MCF 10A (cell line): ENCODE measurements at regions not wholly inside any gene's neighbourhood (a gene's known extent, or its start where the extent isn't known, plus 50 kb on each side); places are given as distances from the start of the nearest gene placed in this dataset.
"Not testable (repeated sequence)": the region's sequence is repeated elsewhere in the genome, so short reads cannot be mapped to it uniquely, and the experiment has no call there.

Experiments
- BruUV-seq: library from RNA; stranded (reverse); fragments of 400-500 nt; replicated peaks from 2 replicates; lab custom pipeline; 2021; lab: Mats Ljungman, UMichigan
- CTCF ChIA-PET: fragments of 300-600 bp; sonication (Branson Sonifier 250); formaldehyde crosslinking; extraction: SDS; loops from one replicate; lab custom pipeline; 2021; ENCODE audit warnings: antibody characterized with exemption, inconsistent platforms; lab: Yijun Ruan, JAX
- POLR2A ChIA-PET: fragments of 300-600, 350-650 bp; sonication (Branson Sonifier 250); formaldehyde crosslinking; extraction: SDS; loops from one replicate; lab custom pipeline; 2020; ENCODE audit warnings: antibody characterized with exemption, inconsistent platforms; lab: Yijun Ruan, JAX
- DNase-seq: peaks from one replicate; pipeline ENCODE4 v3.0.0-alpha.2; 2018; ENCODE audit not compliant: unreplicated experiment
- H3K27ac Mint-ChIP-seq: one replicate; pipeline ENCODE4 v1.8.0; 2022; ENCODE audit warnings: mild to moderate bottlenecking, low read depth, mixed read lengths; ENCODE audit not compliant: unreplicated experiment
- H3K27me3 Mint-ChIP-seq: one replicate; pipeline ENCODE4 v1.8.0; 2022; ENCODE audit warnings: mixed read lengths; ENCODE audit not compliant: insufficient read depth, unreplicated experiment
- H3K36me3 Mint-ChIP-seq: one replicate; pipeline ENCODE4 v1.8.0; 2022; ENCODE audit warnings: mild to moderate bottlenecking, moderate library complexity, mixed read lengths; ENCODE audit not compliant: insufficient read depth, unreplicated experiment
- H3K4me1 Mint-ChIP-seq: one replicate; pipeline ENCODE4 v1.8.0; 2022; ENCODE audit warnings: mixed read lengths; ENCODE audit not compliant: insufficient read depth, unreplicated experiment
- H3K4me3 Mint-ChIP-seq: one replicate; pipeline ENCODE4 v1.8.0; 2022; ENCODE audit warnings: mild to moderate bottlenecking, moderate library complexity, mixed read lengths; ENCODE audit not compliant: unreplicated experiment
- H3K9me3 Mint-ChIP-seq: one replicate; pipeline ENCODE4 v1.8.0; 2022; ENCODE audit warnings: mixed read lengths; ENCODE audit not compliant: unreplicated experiment
- intact Hi-C: fragments of 100-400 bp; cut with micrococcal nuclease; formaldehyde crosslinking; loops from 2 replicates; pipeline ENCODE4 v1.14.1; 2022
- TF ChIP-seq, protein P1 (sequence below): fragments of 200-600 bp; IDR thresholded peaks from one replicate; pipeline ENCODE4 v1.8.0; 2022; ENCODE audit warnings: antibody characterized with exemption, mild to moderate bottlenecking; ENCODE audit not compliant: unreplicated experiment

DNA sequence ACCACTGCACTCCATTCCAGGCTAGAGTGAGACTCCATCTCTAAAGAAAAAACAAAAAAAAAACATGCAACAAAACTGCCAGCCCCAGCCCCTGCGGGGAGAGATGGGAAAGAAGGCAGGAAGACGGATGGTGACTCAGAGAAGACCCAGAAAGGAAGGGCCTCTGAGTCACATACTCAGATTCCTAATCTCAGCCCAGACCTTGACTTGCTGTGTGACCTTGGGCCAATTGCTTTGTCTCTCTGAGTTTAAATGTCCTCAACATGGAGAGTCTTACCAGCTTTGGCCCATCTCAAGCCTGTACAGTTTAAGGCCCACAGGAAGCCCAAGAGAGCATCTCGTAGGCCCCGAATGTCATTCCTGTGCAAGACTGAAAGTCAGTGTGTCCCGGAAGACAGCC is 86.5 kb upstream of the LHX1 start:
- peak; percentile 94 for DNase-seq
- H3K27me3 Mint-ChIP-seq = no peaks in the 10 kb centered on the region

GRCh38 chr17:36851250-36851649 is 86.0 kb upstream of the LHX1 start:
- H3K9me3 Mint-ChIP-seq = no peaks in the 10 kb centered on the region
- peak; percentile 63 for DNase-seq
- ChIA-PET POLR2A (interaction anchor here (0.6 kb wide), 1 partner anchor 137 kb away, joined by 3 read pairs; no protein-coding TSS in a partner anchor), CTCF (no interaction called here)
- no peaks in the 10 kb centered on the region for H3K27me3 Mint-ChIP-seq
- H3K4me3 Mint-ChIP-seq = no peak overlapping the region
- peaks cover 17% of the 10 kb centered on the region for H3K36me3 Mint-ChIP-seq
- BruUV-seq = no TSS peak
- peaks cover 26% of the 10 kb centered on the region for H3K4me1 Mint-ChIP-seq
- intact Hi-C loops = loop anchor here (2.0 kb wide), 1 partner anchor 70 kb away; no protein-coding TSS in a partner anchor
- peak overlapping the region; percentile 94 for H3K27ac Mint-ChIP-seq
- TF ChIP-seq, protein P1, sequence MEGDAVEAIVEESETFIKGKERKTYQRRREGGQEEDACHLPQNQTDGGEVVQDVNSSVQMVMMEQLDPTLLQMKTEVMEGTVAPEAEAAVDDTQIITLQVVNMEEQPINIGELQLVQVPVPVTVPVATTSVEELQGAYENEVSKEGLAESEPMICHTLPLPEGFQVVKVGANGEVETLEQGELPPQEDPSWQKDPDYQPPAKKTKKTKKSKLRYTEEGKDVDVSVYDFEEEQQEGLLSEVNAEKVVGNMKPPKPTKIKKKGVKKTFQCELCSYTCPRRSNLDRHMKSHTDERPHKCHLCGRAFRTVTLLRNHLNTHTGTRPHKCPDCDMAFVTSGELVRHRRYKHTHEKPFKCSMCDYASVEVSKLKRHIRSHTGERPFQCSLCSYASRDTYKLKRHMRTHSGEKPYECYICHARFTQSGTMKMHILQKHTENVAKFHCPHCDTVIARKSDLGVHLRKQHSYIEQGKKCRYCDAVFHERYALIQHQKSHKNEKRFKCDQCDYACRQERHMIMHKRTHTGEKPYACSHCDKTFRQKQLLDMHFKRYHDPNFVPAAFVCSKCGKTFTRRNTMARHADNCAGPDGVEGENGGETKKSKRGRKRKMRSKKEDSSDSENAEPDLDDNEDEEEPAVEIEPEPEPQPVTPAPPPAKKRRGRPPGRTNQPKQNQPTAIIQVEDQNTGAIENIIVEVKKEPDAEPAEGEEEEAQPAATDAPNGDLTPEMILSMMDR = no peak

More for the DNA sequence above, 86.5 kb upstream of the LHX1 start:
- Mint-ChIP-seq H3K36me3 (peaks cover 17% of the 10 kb centered on the region), H3K27ac (peak overlapping the region; percentile 94), H3K4me1 (peaks cover 24% of the 10 kb centered on the region), H3K4me3 (no peak overlapping the region), H3K9me3 (no peaks in the 10 kb centered on the region)
- ChIA-PET POLR2A (no interaction called here), CTCF (no interaction called here)
- intact Hi-C loops = loop anchor here (1.0 to 2.0 kb wide), 2 partner anchors 70 to 98 kb away; partner anchors contain the start of gene AATF
- BruUV-seq = no TSS peak
- TF ChIP-seq, protein P1 = no peak

DNA sequence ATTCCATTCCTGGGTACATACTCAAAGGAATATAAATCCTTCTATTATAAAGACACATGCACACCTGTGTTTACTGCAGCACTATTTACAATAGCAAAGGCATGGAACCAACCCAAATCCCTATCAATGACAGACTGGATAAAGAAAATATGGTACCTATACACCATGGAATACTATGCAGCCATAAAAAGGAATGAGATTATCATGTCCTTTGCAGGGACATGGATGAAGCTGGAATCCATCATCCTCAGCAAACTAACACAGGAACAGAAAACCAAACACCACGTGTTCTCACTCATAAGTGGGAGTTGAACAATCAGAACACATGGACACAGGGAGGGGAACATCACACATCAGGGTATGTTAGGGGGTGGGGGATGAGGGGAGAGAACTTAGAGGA is 84.8 kb upstream of the LHX1 start:
- intact Hi-C loops, H3K9me3 Mint-ChIP-seq, DNase-seq, CTCF ChIA-PET, POLR2A ChIA-PET, BruUV-seq, H3K4me3 Mint-ChIP-seq, H3K27me3 Mint-ChIP-seq: not testable (repeated sequence)
- Mint-ChIP-seq H3K27ac (peak overlapping the region; percentile 71), H3K36me3 (peaks cover 17% of the 10 kb centered on the region), H3K4me1 (peaks cover 30% of the 10 kb centered on the region)

GRCh38 chr17:36854982-36855381 is 82.3 kb upstream of the LHX1 start:
- Mint-ChIP-seq H3K9me3 (no peaks in the 10 kb centered on the region), H3K27me3 (no peaks in the 10 kb centered on the region), H3K4me3 (no peak overlapping the region), H3K36me3 (peaks cover 14% of the 10 kb centered on the region), H3K4me1 (peaks cover 38% of the 10 kb centered on the region), H3K27ac (no peak overlapping the region)
- CTCF ChIA-PET = no interaction called here
- TF ChIP-seq, protein P1 = no peak
- no TSS peak for BruUV-seq
- intact Hi-C loops = no loop called here
- no peak for DNase-seq
- POLR2A ChIA-PET = no interaction called here

DNA sequence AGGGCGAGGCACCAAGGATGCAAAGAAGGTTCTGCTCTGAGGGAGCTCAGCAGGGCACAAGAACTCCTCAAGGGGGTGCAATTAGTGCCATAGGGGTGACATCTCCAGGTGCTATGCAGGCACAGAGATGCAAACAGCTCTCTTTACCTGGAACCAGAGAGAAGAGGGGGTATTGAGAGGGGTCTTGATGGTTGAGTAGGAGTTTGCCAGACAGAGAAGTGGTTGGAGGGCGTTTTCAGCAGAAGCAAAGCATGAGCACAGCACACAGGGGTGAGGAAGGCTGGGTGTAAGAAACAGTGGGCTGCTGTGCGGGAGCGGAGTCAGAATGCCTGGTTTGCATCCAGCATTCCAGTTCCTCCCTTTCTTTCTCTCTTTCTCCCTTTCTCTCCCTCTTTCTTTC is 81.8 kb upstream of the LHX1 start:
- ChIA-PET POLR2A (no interaction called here), CTCF (interaction anchor here (0.5 kb wide), 1 partner anchor 96 kb away, joined by 3 read pairs; no protein-coding TSS in a partner anchor)
- intact Hi-C loops = no loop called here
- H3K27ac Mint-ChIP-seq = no peak overlapping the region
- peaks cover 9% of the 10 kb centered on the region for H3K36me3 Mint-ChIP-seq
- no peak overlapping the region for H3K4me3 Mint-ChIP-seq
- no TSS peak for BruUV-seq
- TF ChIP-seq, protein P1 = no peak
- no peaks in the 10 kb centered on the region for H3K27me3 Mint-ChIP-seq
- no peaks in the 10 kb centered on the region for H3K9me3 Mint-ChIP-seq
- H3K4me1 Mint-ChIP-seq = peaks cover 37% of the 10 kb centered on the region
- no peak for DNase-seq
